ENCODE measurements at regions not wholly inside any gene's neighbourhood (a gene's known extent, or its start where the extent isn't known, plus 50 kb on each side); places are given as distances from the start of the nearest gene placed in this dataset.

- TF ChIP-seq, protein P1, sequence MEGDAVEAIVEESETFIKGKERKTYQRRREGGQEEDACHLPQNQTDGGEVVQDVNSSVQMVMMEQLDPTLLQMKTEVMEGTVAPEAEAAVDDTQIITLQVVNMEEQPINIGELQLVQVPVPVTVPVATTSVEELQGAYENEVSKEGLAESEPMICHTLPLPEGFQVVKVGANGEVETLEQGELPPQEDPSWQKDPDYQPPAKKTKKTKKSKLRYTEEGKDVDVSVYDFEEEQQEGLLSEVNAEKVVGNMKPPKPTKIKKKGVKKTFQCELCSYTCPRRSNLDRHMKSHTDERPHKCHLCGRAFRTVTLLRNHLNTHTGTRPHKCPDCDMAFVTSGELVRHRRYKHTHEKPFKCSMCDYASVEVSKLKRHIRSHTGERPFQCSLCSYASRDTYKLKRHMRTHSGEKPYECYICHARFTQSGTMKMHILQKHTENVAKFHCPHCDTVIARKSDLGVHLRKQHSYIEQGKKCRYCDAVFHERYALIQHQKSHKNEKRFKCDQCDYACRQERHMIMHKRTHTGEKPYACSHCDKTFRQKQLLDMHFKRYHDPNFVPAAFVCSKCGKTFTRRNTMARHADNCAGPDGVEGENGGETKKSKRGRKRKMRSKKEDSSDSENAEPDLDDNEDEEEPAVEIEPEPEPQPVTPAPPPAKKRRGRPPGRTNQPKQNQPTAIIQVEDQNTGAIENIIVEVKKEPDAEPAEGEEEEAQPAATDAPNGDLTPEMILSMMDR (IDR thresholded peaks at IDR 0.05), result no peak
- no peak for TF ChIP-seq POLR2A (IDR thresholded peaks at IDR 0.05)
Observed at GRCh38 chr3:78337801-78338211, 1297.9 kb downstream of the ROBO2 start.
